ENCODE measurements at regions not wholly inside any gene's neighbourhood (a gene's known extent, or its start where the extent isn't known, plus 50 kb on each side); places are given as distances from the start of the nearest gene placed in this dataset.

DNA sequence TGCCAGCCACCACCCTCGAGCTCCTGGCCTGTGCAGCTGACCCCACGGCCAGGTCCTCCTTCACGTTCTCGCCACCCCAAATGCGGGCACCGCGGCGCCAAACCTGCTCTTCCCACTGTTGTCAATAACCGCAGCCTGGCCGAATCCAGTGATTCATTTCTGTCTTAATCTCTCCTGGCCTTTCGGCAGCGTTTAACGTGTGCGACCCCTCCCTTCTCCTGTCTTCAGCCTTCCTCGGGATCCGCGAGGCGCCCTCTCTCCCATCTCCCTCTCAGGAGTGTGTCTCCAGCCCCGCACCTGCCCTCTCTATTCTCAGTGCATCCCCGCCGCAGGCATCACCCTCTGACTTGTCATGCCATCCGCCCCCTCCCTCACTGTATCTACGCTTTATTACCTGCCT, 91.4 kb downstream of the THBS2 start:
- Mint-ChIP-seq H3K27me3 (ENCODE audit: unreplicated experiment) (peaks cover 1% of the 10 kb centered on the region), H3K27ac (ENCODE audit: unreplicated experiment) (no peak overlapping the region), H3K36me3 (ENCODE audit: unreplicated experiment) (peaks cover 5% of the 10 kb centered on the region), H3K4me3 (ENCODE audit: unreplicated experiment) (no peak overlapping the region), H3K9me3 (ENCODE audit: unreplicated experiment) (no peaks in the 10 kb centered on the region), H3K4me1 (ENCODE audit: low read depth, unreplicated experiment) (peaks cover 4% of the 10 kb centered on the region)
- no peak for DNase-seq
- TF ChIP-seq, protein P1, sequence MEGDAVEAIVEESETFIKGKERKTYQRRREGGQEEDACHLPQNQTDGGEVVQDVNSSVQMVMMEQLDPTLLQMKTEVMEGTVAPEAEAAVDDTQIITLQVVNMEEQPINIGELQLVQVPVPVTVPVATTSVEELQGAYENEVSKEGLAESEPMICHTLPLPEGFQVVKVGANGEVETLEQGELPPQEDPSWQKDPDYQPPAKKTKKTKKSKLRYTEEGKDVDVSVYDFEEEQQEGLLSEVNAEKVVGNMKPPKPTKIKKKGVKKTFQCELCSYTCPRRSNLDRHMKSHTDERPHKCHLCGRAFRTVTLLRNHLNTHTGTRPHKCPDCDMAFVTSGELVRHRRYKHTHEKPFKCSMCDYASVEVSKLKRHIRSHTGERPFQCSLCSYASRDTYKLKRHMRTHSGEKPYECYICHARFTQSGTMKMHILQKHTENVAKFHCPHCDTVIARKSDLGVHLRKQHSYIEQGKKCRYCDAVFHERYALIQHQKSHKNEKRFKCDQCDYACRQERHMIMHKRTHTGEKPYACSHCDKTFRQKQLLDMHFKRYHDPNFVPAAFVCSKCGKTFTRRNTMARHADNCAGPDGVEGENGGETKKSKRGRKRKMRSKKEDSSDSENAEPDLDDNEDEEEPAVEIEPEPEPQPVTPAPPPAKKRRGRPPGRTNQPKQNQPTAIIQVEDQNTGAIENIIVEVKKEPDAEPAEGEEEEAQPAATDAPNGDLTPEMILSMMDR (IDR thresholded peaks at IDR 0.05; ENCODE audit: partially characterized antibody, unreplicated experiment) = no peak

DNA sequence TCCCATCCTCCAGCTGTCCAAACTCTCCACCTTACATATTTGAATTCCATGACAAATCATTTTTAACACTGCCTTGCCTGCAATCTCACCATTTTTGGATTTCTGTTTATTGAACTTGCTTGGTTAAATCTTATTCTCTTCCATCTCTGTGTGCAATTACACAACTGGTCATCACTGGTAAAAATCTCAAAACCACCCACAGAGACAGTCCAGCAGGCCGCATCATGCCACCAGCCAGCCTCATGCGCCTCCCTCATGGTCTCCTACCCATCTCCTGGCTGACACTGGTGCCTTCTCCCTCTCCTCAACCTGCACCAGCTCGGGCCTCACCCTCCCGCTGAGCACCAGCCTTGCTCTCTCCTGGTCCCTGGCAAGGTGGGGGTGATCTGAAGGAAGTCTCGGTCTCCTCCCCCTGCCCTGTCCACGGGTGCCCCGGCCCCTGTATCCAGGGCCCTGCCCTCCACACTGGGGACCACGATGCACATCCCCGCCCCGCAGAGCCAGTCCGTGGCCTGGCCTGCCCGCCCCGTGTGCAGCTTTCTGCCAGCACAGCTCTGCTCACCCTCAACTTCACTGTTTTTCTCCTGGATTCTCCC, 92.0 kb downstream of the THBS2 start:
- Mint-ChIP-seq H3K9me3 (ENCODE audit: unreplicated experiment) (no peaks in the 10 kb centered on the region), H3K36me3 (ENCODE audit: unreplicated experiment) (peaks cover 5% of the 10 kb centered on the region), H3K27ac (ENCODE audit: unreplicated experiment) (no peak overlapping the region), H3K4me1 (ENCODE audit: low read depth, unreplicated experiment) (peaks cover 4% of the 10 kb centered on the region), H3K4me3 (ENCODE audit: unreplicated experiment) (no peak overlapping the region), H3K27me3 (ENCODE audit: unreplicated experiment) (peaks cover 1% of the 10 kb centered on the region)
- TF ChIP-seq, protein P1 (IDR thresholded peaks at IDR 0.05; ENCODE audit: partially characterized antibody, unreplicated experiment) = no peak
- no peak for DNase-seq

DNA sequence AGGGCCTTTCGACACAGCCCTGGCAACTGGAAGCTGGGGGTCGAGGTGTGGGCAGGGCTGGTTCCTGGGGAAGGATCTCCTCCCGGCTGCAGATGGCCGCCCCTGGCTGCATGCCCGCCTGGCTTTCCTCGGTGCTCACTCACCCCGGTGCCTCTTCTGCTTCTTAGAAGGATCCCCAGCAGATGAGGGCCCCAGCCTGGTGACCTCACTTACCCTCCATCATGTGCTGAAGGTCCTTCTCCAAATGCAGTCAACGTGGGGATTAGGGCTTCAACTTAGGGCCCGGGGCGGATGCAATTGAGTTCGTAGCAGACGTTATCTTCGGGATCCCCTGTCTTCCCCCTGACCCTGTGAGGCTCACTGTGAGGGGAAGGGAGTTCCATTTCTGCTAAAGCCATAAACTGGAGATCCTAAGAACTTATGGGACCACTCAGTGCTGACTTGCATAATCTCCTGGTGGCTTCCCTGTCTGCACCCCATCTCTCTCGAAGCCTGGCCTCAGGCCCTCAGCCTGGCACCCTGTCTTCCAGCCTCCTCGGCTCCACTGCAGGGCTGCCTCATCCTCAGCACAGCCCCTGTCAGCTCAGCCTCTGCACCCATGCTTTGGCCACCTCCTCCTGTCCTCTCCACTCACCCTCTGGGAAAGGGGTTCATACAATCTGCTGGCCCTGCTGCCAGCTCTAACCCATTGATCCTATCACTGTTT, 92.6 kb downstream of the THBS2 start:
- Mint-ChIP-seq H3K27me3 (ENCODE audit: unreplicated experiment) (peaks cover 1% of the 10 kb centered on the region), H3K27ac (ENCODE audit: unreplicated experiment) (no peak overlapping the region), H3K4me1 (ENCODE audit: low read depth, unreplicated experiment) (peaks cover 4% of the 10 kb centered on the region), H3K9me3 (ENCODE audit: unreplicated experiment) (no peaks in the 10 kb centered on the region), H3K4me3 (ENCODE audit: unreplicated experiment) (no peak overlapping the region), H3K36me3 (ENCODE audit: unreplicated experiment) (peaks cover 5% of the 10 kb centered on the region)
- DNase-seq = no peak
- TF ChIP-seq, protein P1 (IDR thresholded peaks at IDR 0.05; ENCODE audit: partially characterized antibody, unreplicated experiment) = no peak

DNA sequence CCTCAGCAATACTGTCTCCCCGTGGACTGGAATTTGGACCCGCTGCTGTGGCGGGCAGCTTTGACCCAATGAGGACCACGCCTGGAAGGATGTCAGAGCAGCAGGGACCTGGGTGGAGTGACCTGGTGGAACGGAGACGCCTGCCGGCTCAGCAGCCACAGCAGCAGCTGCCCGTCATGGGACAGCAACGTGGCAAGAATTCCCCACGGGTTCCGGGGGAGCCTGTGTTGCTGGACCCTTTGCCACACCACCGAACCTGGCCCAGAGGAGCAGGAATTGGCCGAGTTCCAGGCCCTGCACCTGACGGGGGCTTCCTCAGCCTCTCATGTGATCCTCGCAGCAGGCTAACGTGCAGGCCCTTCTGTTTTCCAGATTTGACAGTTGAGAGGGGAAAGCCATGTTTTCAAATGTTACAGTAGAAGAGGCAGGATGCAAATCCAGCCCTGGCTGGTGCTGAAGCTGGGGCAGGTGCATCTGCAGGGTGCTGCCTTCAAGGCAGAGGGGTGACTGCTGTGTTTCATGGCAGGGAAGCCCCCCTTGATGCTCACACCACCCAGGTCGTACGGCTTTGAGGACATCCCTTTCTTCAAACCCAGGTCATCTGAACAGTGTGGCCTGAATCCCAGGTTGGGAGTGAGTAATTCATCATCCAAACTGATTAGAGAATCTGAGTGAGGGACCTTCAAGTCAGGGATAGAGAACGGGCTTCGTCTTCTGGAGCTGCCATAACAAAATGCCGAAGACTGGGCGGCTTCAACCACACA, 93.4 kb downstream of the THBS2 start:
- Mint-ChIP-seq H3K36me3 (ENCODE audit: unreplicated experiment) (peaks cover 6% of the 10 kb centered on the region), H3K4me3 (ENCODE audit: unreplicated experiment) (no peak overlapping the region), H3K4me1 (ENCODE audit: low read depth, unreplicated experiment) (peaks cover 4% of the 10 kb centered on the region), H3K9me3 (ENCODE audit: unreplicated experiment) (peaks cover under 1% of the 10 kb centered on the region), H3K27me3 (ENCODE audit: unreplicated experiment) (peaks cover 1% of the 10 kb centered on the region), H3K27ac (ENCODE audit: unreplicated experiment) (no peak overlapping the region)
- TF ChIP-seq, protein P1 (IDR thresholded peaks at IDR 0.05; ENCODE audit: partially characterized antibody, unreplicated experiment) = no peak
- DNase-seq = no peak

DNA sequence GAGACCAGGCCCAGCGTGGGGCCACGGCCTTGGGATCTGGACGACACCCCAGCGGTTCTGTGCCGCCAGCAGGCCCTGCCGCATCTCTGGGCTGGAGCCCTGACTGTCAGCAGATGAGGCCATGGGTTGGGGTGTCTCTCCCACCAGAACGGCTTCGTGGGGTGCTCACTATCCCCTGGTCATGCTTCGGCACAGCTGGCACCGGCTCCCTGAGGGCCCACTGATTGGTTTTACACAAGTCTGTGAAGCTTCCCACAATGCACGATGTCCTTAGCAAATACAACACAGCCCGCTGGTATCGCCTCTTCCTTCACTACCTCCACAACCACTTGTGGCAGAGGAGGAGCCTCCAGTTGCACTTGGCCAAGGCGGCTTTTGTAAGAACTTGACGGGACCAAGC, 94.3 kb downstream of the THBS2 start:
- Mint-ChIP-seq H3K4me3 (ENCODE audit: unreplicated experiment) (no peak overlapping the region), H3K27me3 (ENCODE audit: unreplicated experiment) (peaks cover 1% of the 10 kb centered on the region), H3K9me3 (ENCODE audit: unreplicated experiment) (peaks cover 1% of the 10 kb centered on the region), H3K27ac (ENCODE audit: unreplicated experiment) (no peak overlapping the region), H3K36me3 (ENCODE audit: unreplicated experiment) (peaks cover 10% of the 10 kb centered on the region), H3K4me1 (ENCODE audit: low read depth, unreplicated experiment) (no peaks in the 10 kb centered on the region)
- no peak for DNase-seq
- TF ChIP-seq, protein P1 (IDR thresholded peaks at IDR 0.05; ENCODE audit: partially characterized antibody, unreplicated experiment) = no peak
